AG04450 (cell line): ENCODE measurements at regions not wholly inside any gene's neighbourhood (a gene's known extent, or its start where the extent isn't known, plus 50 kb on each side); places are given as distances from the start of the nearest gene placed in this dataset.

Experiments
- CTCF ChIA-PET: fragments of 300-600, 350-600 bp; formaldehyde crosslinking; extraction: SDS; loops from one replicate; lab custom pipeline; 2022; ENCODE audit warnings: antibody characterized with exemption, inconsistent platforms; lab: Charles Lee
- POLR2A ChIA-PET: fragments of 350-600 bp; formaldehyde crosslinking; extraction: SDS; loops from one replicate; lab custom pipeline; 2021; ENCODE audit warnings: antibody characterized with exemption, inconsistent platforms; lab: Yijun Ruan, JAX
- DNase-seq: peaks from one replicate; pipeline ENCODE4 v3.0.0-alpha.2; 2011; ENCODE audit warnings: low read depth, low spot score
- H3K27ac ChIP-seq: one replicate; pipeline ENCODE4 v1.5.1; 2012; ENCODE audit warnings: low read depth, low read length, control low read depth
- H3K27me3 ChIP-seq: one replicate; pipeline ENCODE4 v1.6.0; 2012; ENCODE audit warnings: low read length; ENCODE audit not compliant: control insufficient read depth, insufficient read depth
- H3K4me3 ChIP-seq: 2 replicates; pipeline ENCODE4 v1.5.1; 2011; ENCODE audit warnings: mild to moderate bottlenecking, low read depth, low read length, control low read depth
- H3K9me3 ChIP-seq: 2 replicates; pipeline ENCODE4 v1.5.1; 2012; ENCODE audit warnings: low read length; ENCODE audit not compliant: control insufficient read depth, insufficient read depth
- TF ChIP-seq, protein P1 (sequence below): IDR thresholded peaks from 2 replicates; pipeline ENCODE4 v1.5.1; 2011; ENCODE audit warnings: low read depth, low read length, control low read depth, inconsistent platforms

DNA sequence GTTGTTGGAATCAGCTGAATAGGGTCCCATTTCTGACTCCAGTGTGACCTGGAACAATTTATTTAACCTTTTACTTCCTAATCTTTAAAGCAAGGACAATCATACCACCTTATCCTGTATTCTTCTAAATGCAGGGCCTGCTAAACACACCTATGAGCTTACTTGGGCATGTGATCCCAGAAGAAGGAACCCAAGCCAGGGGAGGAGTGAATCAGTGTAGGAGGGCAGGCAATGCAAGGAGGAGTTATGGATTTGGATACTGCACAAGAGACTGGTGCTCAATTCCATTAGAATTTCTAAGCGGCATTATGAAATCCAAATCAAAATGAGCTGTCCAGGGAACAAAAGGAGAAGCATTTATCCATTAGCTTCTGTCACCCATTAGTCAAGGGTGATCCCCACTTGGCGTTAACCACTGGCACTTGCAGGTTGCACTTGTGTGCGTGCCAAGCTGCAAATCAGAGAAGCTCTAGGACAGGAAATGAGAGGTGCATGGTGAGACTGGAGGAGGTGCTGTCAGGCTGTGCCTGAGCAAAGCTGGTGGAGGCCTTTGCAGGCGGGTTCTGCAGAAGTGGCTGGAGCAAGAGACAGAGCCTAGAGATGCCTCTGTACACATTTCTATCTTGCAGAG, 297.2 kb upstream of the PLXNA2 start:
- Histone ChIP-seq H3K4me3 (no peak overlapping the region), H3K9me3 (no peaks in the 10 kb centered on the region), H3K27ac (no peak overlapping the region), H3K27me3 (peaks cover 2% of the 10 kb centered on the region)
- DNase-seq = no peak
- CTCF ChIA-PET = no interaction called here
- TF ChIP-seq, protein P1, sequence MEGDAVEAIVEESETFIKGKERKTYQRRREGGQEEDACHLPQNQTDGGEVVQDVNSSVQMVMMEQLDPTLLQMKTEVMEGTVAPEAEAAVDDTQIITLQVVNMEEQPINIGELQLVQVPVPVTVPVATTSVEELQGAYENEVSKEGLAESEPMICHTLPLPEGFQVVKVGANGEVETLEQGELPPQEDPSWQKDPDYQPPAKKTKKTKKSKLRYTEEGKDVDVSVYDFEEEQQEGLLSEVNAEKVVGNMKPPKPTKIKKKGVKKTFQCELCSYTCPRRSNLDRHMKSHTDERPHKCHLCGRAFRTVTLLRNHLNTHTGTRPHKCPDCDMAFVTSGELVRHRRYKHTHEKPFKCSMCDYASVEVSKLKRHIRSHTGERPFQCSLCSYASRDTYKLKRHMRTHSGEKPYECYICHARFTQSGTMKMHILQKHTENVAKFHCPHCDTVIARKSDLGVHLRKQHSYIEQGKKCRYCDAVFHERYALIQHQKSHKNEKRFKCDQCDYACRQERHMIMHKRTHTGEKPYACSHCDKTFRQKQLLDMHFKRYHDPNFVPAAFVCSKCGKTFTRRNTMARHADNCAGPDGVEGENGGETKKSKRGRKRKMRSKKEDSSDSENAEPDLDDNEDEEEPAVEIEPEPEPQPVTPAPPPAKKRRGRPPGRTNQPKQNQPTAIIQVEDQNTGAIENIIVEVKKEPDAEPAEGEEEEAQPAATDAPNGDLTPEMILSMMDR = no peak
- POLR2A ChIA-PET = no interaction called here

DNA sequence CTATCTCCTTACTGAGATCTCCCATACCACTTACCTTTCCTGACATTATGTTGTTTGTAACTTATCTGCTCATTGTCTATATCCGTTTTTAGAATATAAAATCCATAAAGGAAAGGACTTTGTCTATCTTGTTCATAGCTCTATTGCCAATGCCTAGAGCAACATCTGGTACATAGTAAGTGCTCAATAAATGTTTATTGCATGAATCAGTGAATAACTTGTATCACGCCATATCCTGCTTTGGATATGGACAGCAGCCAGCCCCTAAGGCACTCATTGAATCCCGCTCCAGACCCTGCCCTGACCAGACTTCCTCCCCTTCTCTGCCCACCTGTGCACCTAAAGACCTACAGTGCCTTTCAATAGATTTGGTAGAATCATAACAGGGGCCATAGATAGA, 298.1 kb upstream of the PLXNA2 start:
- CTCF ChIA-PET = no interaction called here
- DNase-seq = no peak
- Histone ChIP-seq H3K27ac (no peak overlapping the region), H3K27me3 (peaks cover 2% of the 10 kb centered on the region), H3K4me3 (no peak overlapping the region), H3K9me3 (no peaks in the 10 kb centered on the region)
- TF ChIP-seq, protein P1 = no peak
- POLR2A ChIA-PET = no interaction called here

DNA sequence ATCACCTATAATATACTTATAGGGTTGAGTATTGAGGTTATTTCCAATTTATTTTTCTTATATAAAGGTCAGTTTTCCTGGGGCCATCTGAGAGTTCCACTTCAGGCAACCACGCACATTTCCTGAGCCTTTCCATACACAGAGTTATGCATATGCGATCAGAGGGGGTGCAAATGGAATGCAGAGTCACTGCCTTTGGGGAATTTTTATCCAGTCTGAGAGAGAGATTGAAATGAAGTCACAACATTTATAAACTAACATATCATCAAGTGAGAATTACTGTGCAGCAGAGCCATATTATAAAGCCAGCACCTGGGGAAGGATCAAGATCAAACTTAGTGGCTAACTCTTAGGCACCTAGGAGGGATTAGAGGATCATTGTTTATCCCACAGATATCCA, 299.9 kb upstream of the PLXNA2 start:
- Histone ChIP-seq H3K27me3 (peaks cover under 1% of the 10 kb centered on the region), H3K27ac (no peak overlapping the region), H3K9me3 (no peaks in the 10 kb centered on the region), H3K4me3 (no peak overlapping the region)
- ChIA-PET CTCF (no interaction called here), POLR2A (no interaction called here)
- DNase-seq = no peak
- TF ChIP-seq, protein P1 = no peak

DNA sequence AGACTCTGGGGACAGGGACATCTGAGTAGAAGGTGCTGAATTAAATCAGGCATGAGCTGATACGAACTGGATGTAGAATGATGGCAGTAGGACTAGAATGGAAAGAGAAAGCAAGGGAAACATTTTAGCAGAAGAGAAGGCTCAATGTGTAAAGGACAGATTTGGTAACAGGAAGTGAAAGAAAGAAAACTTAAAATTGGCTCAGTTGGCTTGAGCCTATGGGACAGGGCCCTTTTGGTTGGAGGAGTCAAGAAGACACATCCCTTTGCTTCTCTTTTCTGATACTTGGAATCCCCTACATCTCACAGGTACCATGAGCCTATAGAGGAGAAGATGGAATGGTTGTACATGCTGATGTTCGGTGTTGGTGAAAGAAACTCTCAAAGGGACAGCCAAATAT, 300.6 kb upstream of the PLXNA2 start:
- no peak for DNase-seq
- POLR2A ChIA-PET = no interaction called here
- Histone ChIP-seq H3K27ac (no peak overlapping the region), H3K4me3 (no peak overlapping the region), H3K9me3 (no peaks in the 10 kb centered on the region), H3K27me3 (no peaks in the 10 kb centered on the region)
- TF ChIP-seq, protein P1 = no peak
- CTCF ChIA-PET = no interaction called here

DNA sequence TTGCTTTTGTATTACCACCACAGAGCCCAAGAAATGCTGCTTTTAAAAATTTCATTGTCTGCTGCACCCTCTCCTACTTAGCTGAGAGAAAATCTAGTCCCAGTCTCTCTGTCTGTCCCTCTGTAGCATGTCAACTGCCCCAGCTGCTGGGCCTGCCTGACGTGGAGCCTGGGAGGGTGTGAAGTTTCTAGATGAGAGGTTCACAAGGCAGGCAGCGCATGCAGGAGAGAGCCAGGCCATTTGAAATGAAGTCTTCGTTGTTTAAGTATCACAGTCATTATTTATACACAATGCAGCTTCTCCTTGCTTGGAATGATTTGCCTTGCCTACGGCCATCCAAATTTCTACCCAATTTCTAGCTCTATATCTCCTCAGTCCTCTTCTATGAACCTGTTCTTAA, 306.8 kb upstream of the PLXNA2 start:
- TF ChIP-seq, protein P1 = no peak
- Histone ChIP-seq H3K27ac (no peak overlapping the region), H3K9me3 (no peaks in the 10 kb centered on the region), H3K4me3 (no peak overlapping the region), H3K27me3 (no peaks in the 10 kb centered on the region)
- DNase-seq = no peak
- POLR2A ChIA-PET = no interaction called here
- CTCF ChIA-PET = no interaction called here
